OCI-LY7 (cell line): ENCODE measurements at regions not wholly inside any gene's neighbourhood (a gene's known extent, or its start where the extent isn't known, plus 50 kb on each side); places are given as distances from the start of the nearest gene placed in this dataset.

ENCODE experiments used
- BruUV-seq: library from RNA; stranded (reverse); fragments of 400-500 nt; replicated peaks from 2 replicates; lab custom pipeline; 2021; lab: Mats Ljungman, UMichigan
- CTCF ChIA-PET: fragments of 300-600 bp; sonication (Branson Sonifier 250); formaldehyde crosslinking; loops from one replicate; lab custom pipeline; 2022; ENCODE audit warnings: antibody characterized with exemption; ENCODE audit not compliant: unreplicated experiment; lab: Charles Lee
- POLR2A ChIA-PET: fragments of 300-600 bp; sonication (Branson Sonifier 250); formaldehyde crosslinking; loops from one replicate; lab custom pipeline; 2022; ENCODE audit warnings: antibody characterized with exemption; lab: Charles Lee
- DNase-seq: peaks from one replicate; pipeline ENCODE4 v3.0.0-alpha.2; 2015; ENCODE audit warnings: low spot score
- H2AFZ ChIP-seq: fragments of 200-600 bp; sonication (generic), shearing (Covaris generic); 2 replicates; pipeline ENCODE4 v1.6.1; 2014; ENCODE audit warnings: mild to moderate bottlenecking, antibody characterized with exemption, low read length, moderate library complexity
- H3K27ac ChIP-seq: fragments of 200-600 bp; sonication (generic); 2 replicates; pipeline ENCODE4 v1.5.1; 2014; ENCODE audit warnings: mixed run types, low read depth, mild to moderate bottlenecking, moderate library complexity, low read length, inconsistent platforms; ENCODE audit not compliant: poor library complexity, severe bottlenecking
- H3K36me3 ChIP-seq: fragments of 200-600 bp; sonication (generic); 2 replicates; pipeline ENCODE4 v1.6.1; 2014; ENCODE audit warnings: mild to moderate bottlenecking, antibody characterized with exemption, low read length, moderate library complexity, mixed read lengths; ENCODE audit not compliant: insufficient read depth
- H3K4me1 ChIP-seq: fragments of 200-600 bp; sonication (generic); 2 replicates; pipeline ENCODE4 v1.5.1; 2014; ENCODE audit warnings: mild to moderate bottlenecking, low read length; ENCODE audit not compliant: insufficient read depth, poor library complexity, severe bottlenecking
- H3K4me2 ChIP-seq: fragments of 200-600 bp; sonication (generic); 2 replicates; pipeline ENCODE4 v1.6.1; 2014; ENCODE audit warnings: mild to moderate bottlenecking, low read length
- H3K4me3 ChIP-seq: fragments of 200-600 bp; sonication (generic); 2 replicates; pipeline ENCODE4 v1.5.1; 2014; ENCODE audit warnings: mild to moderate bottlenecking, low read depth, low read length; ENCODE audit not compliant: poor library complexity, severe bottlenecking
- H3K79me2 ChIP-seq: fragments of 200-600 bp; sonication (generic); 2 replicates; pipeline ENCODE4 v1.6.1; 2016; ENCODE audit warnings: low read depth, mild to moderate bottlenecking, low read length, moderate library complexity, mixed read lengths; ENCODE audit not compliant: insufficient read depth
- H3K9me2 ChIP-seq: fragments of 200-600 bp; sonication (generic); 2 replicates; pipeline ENCODE4 v1.6.1; 2016; ENCODE audit warnings: mild to moderate bottlenecking, low read length, mixed read lengths; ENCODE audit not compliant: insufficient read depth
- H3K9me3 ChIP-seq: fragments of 200-600 bp; sonication (generic); 2 replicates; pipeline ENCODE4 v1.6.1; 2014; ENCODE audit warnings: mild to moderate bottlenecking, mixed run types, low read length, mixed read lengths
- H4K20me1 ChIP-seq: fragments of 200-600 bp; sonication (generic); 2 replicates; pipeline ENCODE4 v1.6.1; 2014; ENCODE audit warnings: mild to moderate bottlenecking, antibody characterized with exemption, low read length, moderate library complexity, mixed read lengths; ENCODE audit not compliant: insufficient read depth
- CTCF ChIP-seq: fragments of 200-600 bp; sonication (generic); conservative IDR thresholded peaks from 2 replicates; pipeline ENCODE4 v1.5.1; 2014; ENCODE audit warnings: mild to moderate bottlenecking, antibody characterized with exemption, low read length, moderate library complexity, mixed read lengths
- EZH2phosphoT487 ChIP-seq: fragments of 200-600 bp; sonication (generic); IDR thresholded peaks from 2 replicates; pipeline ENCODE4 v1.6.1; 2018; ENCODE audit warnings: low read depth, borderline replicate concordance, mild to moderate bottlenecking, mixed run types, antibody characterized with exemption, low read length, moderate library complexity, mixed read lengths
- intact Hi-C: fragments of 100-400 bp; cut with micrococcal nuclease; formaldehyde crosslinking; loops from one replicate; pipeline ENCODE4 v1.10.0; 2022; ENCODE audit not compliant: unreplicated experiment

- intact Hi-C loops = no loop called here
- H3K9me3 ChIP-seq = no peaks in the 10 kb centered on the region
- H3K4me2 ChIP-seq = no peak overlapping the region
- H3K36me3 ChIP-seq = no peaks in the 10 kb centered on the region
- H2AFZ ChIP-seq = no peak overlapping the region
- no peaks in the 10 kb centered on the region for H3K4me1 ChIP-seq
- ChIA-PET POLR2A (interaction anchor here (0.6 kb wide), 1 partner anchor 124 kb away, joined by 3 read pairs; no protein-coding TSS in a partner anchor), CTCF (no interaction called here)
- H3K4me3 ChIP-seq = no peak overlapping the region
- no peaks in the 10 kb centered on the region for H3K9me2 ChIP-seq
- no TSS peak for BruUV-seq
- H3K79me2 ChIP-seq = no peaks in the 10 kb centered on the region
- no peak for TF ChIP-seq EZH2phosphoT487
- TF ChIP-seq CTCF = no peak
- H3K27ac ChIP-seq = no peak overlapping the region
- no peak for DNase-seq
- no peaks in the 10 kb centered on the region for H4K20me1 ChIP-seq
Measured at GRCh38 chr2:160869411-160869810, 290.8 kb upstream of the TANK start.

GRCh38 chr2:160870729-160871465, 289.3 kb upstream of the TANK start:
- no peak for DNase-seq
- no peaks in the 10 kb centered on the region for H3K9me3 ChIP-seq
- intact Hi-C loops = no loop called here
- no peaks in the 10 kb centered on the region for H3K36me3 ChIP-seq
- no peak overlapping the region for H3K4me2 ChIP-seq
- BruUV-seq = no TSS peak
- H3K9me2 ChIP-seq = no peaks in the 10 kb centered on the region
- CTCF ChIA-PET = interaction anchor here (0.5 kb wide), 1 partner anchor 8 kb away, joined by 3 read pairs; no protein-coding TSS in a partner anchor
- H4K20me1 ChIP-seq = no peaks in the 10 kb centered on the region
- H3K79me2 ChIP-seq = no peaks in the 10 kb centered on the region
- no peaks in the 10 kb centered on the region for H3K4me1 ChIP-seq
- no peak overlapping the region for H2AFZ ChIP-seq
- POLR2A ChIA-PET = interaction anchor here (0.6 to 1.6 kb wide), 3 partner anchors 13 to 537 kb away, joined by 3 to 5 read pairs (median 3); no protein-coding TSS in a partner anchor
- TF ChIP-seq CTCF = no peak
- no peak for TF ChIP-seq EZH2phosphoT487
- no peak overlapping the region for H3K27ac ChIP-seq
- no peak overlapping the region for H3K4me3 ChIP-seq

GRCh38 chr2:160871953-160872352, 288.3 kb upstream of the TANK start:
- Histone ChIP-seq H3K36me3 (no peaks in the 10 kb centered on the region), H3K4me3 (no peak overlapping the region), H3K27ac (no peak overlapping the region), H3K9me2 (no peaks in the 10 kb centered on the region), H3K4me2 (no peak overlapping the region), H3K9me3 (no peaks in the 10 kb centered on the region), H4K20me1 (no peaks in the 10 kb centered on the region), H3K79me2 (no peaks in the 10 kb centered on the region), H2AFZ (no peak overlapping the region), H3K4me1 (no peaks in the 10 kb centered on the region)
- intact Hi-C loops = no loop called here
- TF ChIP-seq CTCF (no peak), EZH2phosphoT487 (no peak)
- ChIA-PET POLR2A (interaction anchor here (0.6 to 1.6 kb wide), 5 partner anchors 11 to 529 kb away, joined by 3 read pairs; no protein-coding TSS in a partner anchor), CTCF (interaction anchor here (0.8 kb wide), 1 partner anchor 9 kb away, joined by 3 read pairs; no protein-coding TSS in a partner anchor)
- no peak for DNase-seq
- no TSS peak for BruUV-seq
